ENCODE measurements at regions not wholly inside any gene's neighbourhood (a gene's known extent, or its start where the extent isn't known, plus 50 kb on each side); places are given as distances from the start of the nearest gene placed in this dataset.
A peak's percentile ranks its signal among the peaks of the same experiment; 100 is the strongest.

- DNase-seq (peak; percentile 52), ATAC-seq (ENCODE audit: low read depth) (no peak)
- ChIA-PET CTCF (no interaction called here), POLR2A (ENCODE audit: unreplicated experiment) (no interaction called here)
- Histone ChIP-seq H2BK20ac (ENCODE audit: low read depth, low read length) (no peak overlapping the region), H3K9me3 (ENCODE audit: control insufficient read depth, insufficient read depth, low read length) (0 out of 2 replicates have a peak, but pooled peaks cover 2% of the 10 kb centered on the region), H3K36me3 (ENCODE audit: control insufficient read depth, insufficient read depth, low read length) (no peaks in the 10 kb centered on the region), H2BK5ac (ENCODE audit: low read depth, low read length, poor library complexity, severe bottlenecking) (no peak overlapping the region), H2AK5ac (ENCODE audit: low read depth, low read length) (no peak overlapping the region), H4K20me1 (ENCODE audit: insufficient read depth, low read length) (no peaks in the 10 kb centered on the region), H3K14ac (replicated peaks; ENCODE audit: low read depth, low read length) (no peak overlapping the region), H4K5ac (ENCODE audit: low read depth, low read length) (no peak overlapping the region), H4K91ac (ENCODE audit: insufficient read depth, low read depth, low read length) (no peak overlapping the region), H3K9me1 (ENCODE audit: insufficient read depth, low read length) (no peaks in the 10 kb centered on the region), H3K9ac (ENCODE audit: low read depth, low read length) (no peak overlapping the region), H2BK15ac (ENCODE audit: low read depth, low read length) (no peak overlapping the region), H3K4me1 (ENCODE audit: control insufficient read depth, insufficient read depth, low read length) (no peaks in the 10 kb centered on the region; the same call in 1 of the 2 replicates), H3K79me1 (ENCODE audit: low read depth in 1 of 2, low read length in 2 of 2) (no peaks in the 10 kb centered on the region), H3K27me3 (ENCODE audit: control insufficient read depth, insufficient read depth, low read length) (no peaks in the 10 kb centered on the region), H3K4ac (ENCODE audit: low read depth, low read length) (no peak overlapping the region), H2AK9ac (replicated peaks; ENCODE audit: low read depth, low read length, poor library complexity) (no peak overlapping the region), H4K8ac (ENCODE audit: low read depth in 2 of 2, low read length in 2 of 2) (no peak overlapping the region), H3K18ac (ENCODE audit: low read depth, low read length) (no peak overlapping the region), H2BK120ac (ENCODE audit: low read depth, low read length) (no peak overlapping the region), H2AFZ (replicated peaks; ENCODE audit: low read length, poor library complexity) (no peak overlapping the region), H3K27ac (ENCODE audit: insufficient read depth, low read length) (no peak overlapping the region), H3K4me2 (ENCODE audit: low read depth, low read length) (no peak overlapping the region), H3K23ac (ENCODE audit: low read depth, low read length) (no peak overlapping the region), H3K56ac (ENCODE audit: extremely low read depth, insufficient read depth, low read length) (no peak overlapping the region), H3K4me3 (ENCODE audit: insufficient read depth, low read depth, low read length) (no peak overlapping the region)
- BruUV-seq (replicated peaks) = no TSS peak
- WGBS, 2 experiments (ENCODE audit: extremely low coverage in 2 of 2, insufficient read length in 1 of 2) = no CpG with 5 or more reads among the region's 1 CpG
- intact Hi-C loops (cut with micrococcal nuclease) (no loop called here), dilution Hi-C loops (cut with HindIII; ENCODE audit: low sequenced_read_pairs, unreplicated experiment) (no loop called here), in situ Hi-C loops (cut with MboI; ENCODE audit: low sequenced_read_pairs) (no loop called here)
- TF ChIP-seq POLR2A (IDR thresholded peaks at IDR 0.05; ENCODE audit: low read depth, low read length) = no peak
Observed at GRCh38 chrX:9390121-9390520, 74.7 kb upstream of the TBL1X start.

Data from IMR-90 (cell line).